ENCODE measurements at regions not wholly inside any gene's neighbourhood (a gene's known extent, or its start where the extent isn't known, plus 50 kb on each side); places are given as distances from the start of the nearest gene placed in this dataset.

- TF ChIP-seq CTCF (IDR thresholded peaks at IDR 0.05) (no peak), POLR2A (IDR thresholded peaks at IDR 0.05) (no peak)
Observed at GRCh38 chr4:106677213-106677612, 308.6 kb upstream of the GIMD1 start.
